ENCODE measurements at regions not wholly inside any gene's neighbourhood (a gene's known extent, or its start where the extent isn't known, plus 50 kb on each side); places are given as distances from the start of the nearest gene placed in this dataset.

DNA sequence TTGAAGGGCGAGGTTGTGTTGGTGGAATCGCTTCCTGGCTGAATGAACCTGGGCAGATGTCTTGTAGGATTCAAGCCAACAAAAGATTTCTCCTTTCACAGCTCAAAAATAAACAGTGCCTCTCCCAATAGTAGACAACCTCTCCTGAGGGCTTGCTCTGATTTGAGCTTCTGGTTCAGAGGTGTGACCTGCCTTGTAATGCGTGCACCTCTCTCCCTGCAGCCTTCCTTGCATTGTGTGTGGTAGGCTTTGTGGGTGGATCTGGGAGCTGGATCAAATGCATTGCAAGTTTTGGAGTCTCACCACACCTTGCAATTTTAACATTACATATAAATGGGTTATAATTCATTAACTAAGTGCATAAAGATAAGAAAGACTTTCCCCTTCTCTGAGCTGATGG, 96.9 kb upstream of the PTCH1 start:
- in situ Hi-C loops (cut with HindIII; ENCODE audit: low sequenced_read_pairs): no loop called here
- TF ChIP-seq, protein P1, sequence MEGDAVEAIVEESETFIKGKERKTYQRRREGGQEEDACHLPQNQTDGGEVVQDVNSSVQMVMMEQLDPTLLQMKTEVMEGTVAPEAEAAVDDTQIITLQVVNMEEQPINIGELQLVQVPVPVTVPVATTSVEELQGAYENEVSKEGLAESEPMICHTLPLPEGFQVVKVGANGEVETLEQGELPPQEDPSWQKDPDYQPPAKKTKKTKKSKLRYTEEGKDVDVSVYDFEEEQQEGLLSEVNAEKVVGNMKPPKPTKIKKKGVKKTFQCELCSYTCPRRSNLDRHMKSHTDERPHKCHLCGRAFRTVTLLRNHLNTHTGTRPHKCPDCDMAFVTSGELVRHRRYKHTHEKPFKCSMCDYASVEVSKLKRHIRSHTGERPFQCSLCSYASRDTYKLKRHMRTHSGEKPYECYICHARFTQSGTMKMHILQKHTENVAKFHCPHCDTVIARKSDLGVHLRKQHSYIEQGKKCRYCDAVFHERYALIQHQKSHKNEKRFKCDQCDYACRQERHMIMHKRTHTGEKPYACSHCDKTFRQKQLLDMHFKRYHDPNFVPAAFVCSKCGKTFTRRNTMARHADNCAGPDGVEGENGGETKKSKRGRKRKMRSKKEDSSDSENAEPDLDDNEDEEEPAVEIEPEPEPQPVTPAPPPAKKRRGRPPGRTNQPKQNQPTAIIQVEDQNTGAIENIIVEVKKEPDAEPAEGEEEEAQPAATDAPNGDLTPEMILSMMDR (IDR thresholded peaks at IDR 0.05; ENCODE audit: low read depth, low read length, missing control alignments): no peak
- H3K4me3 ChIP-seq (ENCODE audit: low read depth, low read length): no peak overlapping the region
- DNase-seq (ENCODE audit: low read depth): no peak

- TF ChIP-seq, protein P1 (IDR thresholded peaks at IDR 0.05; ENCODE audit: low read depth, low read length, missing control alignments): no peak
- in situ Hi-C loops (cut with HindIII; ENCODE audit: low sequenced_read_pairs): no loop called here
- DNase-seq (ENCODE audit: low read depth): no peak
- H3K4me3 ChIP-seq (ENCODE audit: low read depth, low read length): no peak overlapping the region
Measured at GRCh38 chr9:95611354-95611753, 94.6 kb upstream of the PTCH1 start.

DNA sequence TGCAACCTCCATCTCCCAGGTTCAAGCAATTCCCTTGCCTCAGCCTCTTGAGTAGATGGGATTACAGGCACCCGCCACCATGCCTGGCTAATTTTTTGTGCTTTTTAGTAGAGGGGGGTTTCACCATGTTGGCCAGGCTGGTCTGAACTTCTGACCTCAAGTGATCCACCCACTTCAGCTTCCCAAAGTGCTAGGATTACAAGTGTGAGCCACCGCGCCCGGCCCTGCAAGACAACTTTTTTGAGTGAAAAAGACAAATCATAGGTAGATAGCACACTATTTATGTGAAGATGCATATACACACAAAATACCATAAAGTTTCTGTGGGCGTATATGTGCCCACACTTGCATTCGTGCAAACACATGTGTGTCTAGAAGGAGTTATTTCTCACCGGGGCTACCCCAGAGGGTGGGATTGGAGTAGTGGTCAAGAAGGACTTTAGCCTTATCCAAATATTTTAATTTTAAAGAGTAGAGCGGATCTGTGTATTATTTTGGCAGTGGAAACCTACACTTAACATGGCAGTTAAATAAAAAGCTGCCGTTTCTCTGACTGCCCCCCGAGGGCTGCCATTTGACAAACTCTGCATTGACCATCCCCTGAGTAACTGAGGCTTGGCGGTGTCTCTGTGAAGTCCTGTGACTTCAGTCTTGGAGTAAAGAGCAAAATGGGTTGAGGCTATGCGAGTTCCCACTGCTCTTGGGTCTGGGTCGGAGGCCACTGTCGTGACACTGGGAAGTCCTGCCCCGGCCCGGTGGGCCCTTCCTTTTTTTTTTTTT, 93.4 kb upstream of the PTCH1 start:
- in situ Hi-C loops (cut with HindIII; ENCODE audit: low sequenced_read_pairs): no loop called here
- TF ChIP-seq, protein P1 (IDR thresholded peaks at IDR 0.05; ENCODE audit: low read depth, low read length, missing control alignments): no peak
- no peak overlapping the region for H3K4me3 ChIP-seq (ENCODE audit: low read depth, low read length)
- no peak for DNase-seq (ENCODE audit: low read depth)

GRCh38 chr9:95609426-95609825, 92.7 kb upstream of the PTCH1 start:
- DNase-seq (ENCODE audit: low read depth): no peak
- in situ Hi-C loops (cut with HindIII; ENCODE audit: low sequenced_read_pairs): no loop called here
- H3K4me3 ChIP-seq (ENCODE audit: low read depth, low read length): no peak overlapping the region
- TF ChIP-seq, protein P1 (IDR thresholded peaks at IDR 0.05; ENCODE audit: low read depth, low read length, missing control alignments): no peak

DNA sequence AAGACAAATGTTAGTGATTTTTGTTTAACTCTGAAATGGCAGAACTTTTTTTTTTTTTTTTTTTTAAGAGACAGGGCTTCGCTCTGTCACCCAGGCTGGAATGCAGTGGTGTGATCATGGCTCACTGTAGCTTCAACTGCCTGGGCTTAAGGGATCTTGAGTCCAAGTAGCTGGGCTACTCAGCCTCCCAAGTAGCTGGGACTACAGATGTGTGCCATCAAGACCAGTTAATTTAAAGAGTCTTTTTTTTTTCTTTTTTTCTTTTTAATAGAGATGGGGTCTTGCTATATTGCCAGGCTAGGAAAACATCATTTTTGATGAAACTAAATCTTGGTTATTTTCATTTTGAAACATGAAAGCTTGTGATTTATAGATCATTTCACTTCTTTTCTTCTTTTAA, 91.6 kb upstream of the PTCH1 start:
- no peak for DNase-seq (ENCODE audit: low read depth)
- no peak overlapping the region for H3K4me3 ChIP-seq (ENCODE audit: low read depth, low read length)
- in situ Hi-C loops (cut with HindIII; ENCODE audit: low sequenced_read_pairs): no loop called here
- TF ChIP-seq, protein P1 (IDR thresholded peaks at IDR 0.05; ENCODE audit: low read depth, low read length, missing control alignments): no peak

- DNase-seq (ENCODE audit: low read depth): no peak
Measured at GRCh38 chr9:95607507-95607906, 90.7 kb upstream of the PTCH1 start.

More at GRCh38 chr9:95607507-95607906, 90.7 kb upstream of the PTCH1 start:
- TF ChIP-seq, protein P1 (IDR thresholded peaks at IDR 0.05; ENCODE audit: low read depth, low read length, missing control alignments): no peak
- no peak overlapping the region for H3K4me3 ChIP-seq (ENCODE audit: low read depth, low read length)
- in situ Hi-C loops (cut with HindIII; ENCODE audit: low sequenced_read_pairs): no loop called here

All from astrocyte of the cerebellum (primary cell).